Endothelial cell of umbilical vein (primary cell): ENCODE measurements at regions not wholly inside any gene's neighbourhood (a gene's known extent, or its start where the extent isn't known, plus 50 kb on each side); places are given as distances from the start of the nearest gene placed in this dataset.

Source experiments
- FOS ChIP-seq: IDR thresholded peaks from 2 replicates; pipeline ENCODE4 v1.6.1; 2011; ENCODE audit warnings: mild to moderate bottlenecking, low read length, moderate library complexity, borderline replicate concordance; ENCODE audit not compliant: insufficient read depth
- JUN ChIP-seq: IDR thresholded peaks from 2 replicates; pipeline ENCODE4 v1.6.1; 2011; ENCODE audit warnings: borderline replicate concordance, low read depth; ENCODE audit not compliant: insufficient read length, insufficient read depth
- POLR2A ChIP-seq: IDR thresholded peaks from 2 replicates; pipeline ENCODE4 v1.6.1; 2012; ENCODE audit warnings: low read depth, mild to moderate bottlenecking, control low read depth, low read length
- POLR2AphosphoS5 ChIP-seq: IDR thresholded peaks from 2 replicates; pipeline ENCODE4 v1.6.1; 2012; ENCODE audit warnings: low read depth, mild to moderate bottlenecking, control low read depth, low read length, moderate library complexity; ENCODE audit not compliant: insufficient read depth
- TF ChIP-seq, protein P1 (sequence below), 2 donors: IDR thresholded peaks; 1 replicate in 1 of 2; 2 replicates in 1 of 2; pipeline ENCODE4 v1.5.1; 2011; ENCODE audit warnings: low read length in 2 of 2, mild to moderate bottlenecking in 2 of 2, moderate library complexity in 2 of 2, control low read depth in 1 of 2, inconsistent platforms in 1 of 2, low read depth in 1 of 2; ENCODE audit not compliant: insufficient read depth in 1 of 2; ENCODE audit errors: extremely low read depth in 1 of 2

DNA sequence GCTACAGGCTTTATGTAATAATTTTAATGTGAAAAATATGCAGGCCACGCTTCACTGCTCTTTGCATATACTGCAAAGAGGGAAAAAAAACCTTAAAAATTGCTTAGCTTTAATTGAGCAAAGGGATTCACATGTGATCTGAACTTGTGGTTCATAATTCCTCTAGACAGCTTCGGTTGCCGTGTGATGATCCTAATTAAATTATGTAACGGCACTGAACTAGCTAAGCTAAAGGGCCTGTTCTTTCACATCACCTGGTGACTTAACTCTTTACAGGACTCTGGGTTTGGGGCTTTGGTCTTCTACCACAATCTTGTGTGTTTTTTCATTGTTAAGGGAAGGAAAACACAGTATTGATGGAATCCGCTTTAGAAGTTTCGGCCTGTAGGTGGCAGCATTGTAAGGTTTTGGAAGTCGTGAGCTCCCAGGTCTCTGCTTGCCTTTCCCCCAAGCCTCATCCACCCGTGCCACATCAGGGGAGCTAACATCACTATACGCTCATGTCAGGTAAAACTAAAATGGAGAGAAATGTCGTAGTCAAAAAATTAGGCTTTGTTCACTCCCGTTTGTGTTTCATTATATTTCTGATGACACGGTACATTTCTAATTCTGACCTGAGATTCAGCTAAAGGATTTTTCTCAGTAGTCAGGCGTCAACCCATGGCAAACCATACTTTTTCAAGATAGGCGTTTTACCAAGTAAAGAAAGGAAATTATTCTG lies 205.6 kb upstream of the DPH6 start:
- no peak for TF ChIP-seq FOS
- TF ChIP-seq, protein P1, sequence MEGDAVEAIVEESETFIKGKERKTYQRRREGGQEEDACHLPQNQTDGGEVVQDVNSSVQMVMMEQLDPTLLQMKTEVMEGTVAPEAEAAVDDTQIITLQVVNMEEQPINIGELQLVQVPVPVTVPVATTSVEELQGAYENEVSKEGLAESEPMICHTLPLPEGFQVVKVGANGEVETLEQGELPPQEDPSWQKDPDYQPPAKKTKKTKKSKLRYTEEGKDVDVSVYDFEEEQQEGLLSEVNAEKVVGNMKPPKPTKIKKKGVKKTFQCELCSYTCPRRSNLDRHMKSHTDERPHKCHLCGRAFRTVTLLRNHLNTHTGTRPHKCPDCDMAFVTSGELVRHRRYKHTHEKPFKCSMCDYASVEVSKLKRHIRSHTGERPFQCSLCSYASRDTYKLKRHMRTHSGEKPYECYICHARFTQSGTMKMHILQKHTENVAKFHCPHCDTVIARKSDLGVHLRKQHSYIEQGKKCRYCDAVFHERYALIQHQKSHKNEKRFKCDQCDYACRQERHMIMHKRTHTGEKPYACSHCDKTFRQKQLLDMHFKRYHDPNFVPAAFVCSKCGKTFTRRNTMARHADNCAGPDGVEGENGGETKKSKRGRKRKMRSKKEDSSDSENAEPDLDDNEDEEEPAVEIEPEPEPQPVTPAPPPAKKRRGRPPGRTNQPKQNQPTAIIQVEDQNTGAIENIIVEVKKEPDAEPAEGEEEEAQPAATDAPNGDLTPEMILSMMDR (IDR thresholded peaks at IDR 0.05; ENCODE audit: extremely low read depth in 1 of 2, insufficient read depth in 1 of 2, low read depth in 1 of 2, low read length in 2 of 2), result peak; percentile 73 to 77
- no peak for TF ChIP-seq POLR2A
- TF ChIP-seq POLR2AphosphoS5, result no peak
- no peak for TF ChIP-seq JUN
